GM18867 (cell line): ENCODE measurements at regions not wholly inside any gene's neighbourhood (a gene's known extent, or its start where the extent isn't known, plus 50 kb on each side); places are given as distances from the start of the nearest gene placed in this dataset.
"Not testable (repeated sequence)": the region's sequence is repeated elsewhere in the genome, so short reads cannot be mapped to it uniquely, and the experiment has no call there.

ENCODE experiments used
- ATAC-seq: cut with Tn5 transposase; IDR thresholded peaks from one replicate; pipeline ENCODE4 v1.9.1; 2021; ENCODE audit warnings: mild to moderate bottlenecking, moderate library complexity; ENCODE audit not compliant: unreplicated experiment

GRCh38 chr1:30660241-30660640 is 63.1 kb downstream of the MATN1 start:
- ATAC-seq: no peak

GRCh38 chr1:30659702-30660101 is 63.7 kb downstream of the MATN1 start:
- no peak for ATAC-seq

- ATAC-seq: not testable (repeated sequence)
These were observed 65.0 kb downstream of the MATN1 start for GRCh38 chr1:30658375-30658774.

DNA sequence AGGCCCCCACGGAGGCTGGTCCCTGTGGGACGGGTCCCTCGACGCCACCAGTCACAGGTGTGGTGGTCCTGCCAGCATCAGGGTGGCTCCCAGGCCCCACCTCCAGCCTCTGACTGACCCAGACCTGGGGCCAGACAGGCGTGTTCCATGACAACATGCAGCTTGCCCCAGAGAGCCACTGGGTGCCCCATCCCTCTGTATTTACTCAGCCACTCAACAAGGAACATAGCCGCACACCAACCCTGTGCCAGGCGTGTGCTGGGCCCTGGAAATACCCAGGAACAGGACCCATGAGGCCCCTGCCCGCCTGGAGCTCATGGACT is 65.4 kb downstream of the MATN1 start:
- no peak for ATAC-seq

DNA sequence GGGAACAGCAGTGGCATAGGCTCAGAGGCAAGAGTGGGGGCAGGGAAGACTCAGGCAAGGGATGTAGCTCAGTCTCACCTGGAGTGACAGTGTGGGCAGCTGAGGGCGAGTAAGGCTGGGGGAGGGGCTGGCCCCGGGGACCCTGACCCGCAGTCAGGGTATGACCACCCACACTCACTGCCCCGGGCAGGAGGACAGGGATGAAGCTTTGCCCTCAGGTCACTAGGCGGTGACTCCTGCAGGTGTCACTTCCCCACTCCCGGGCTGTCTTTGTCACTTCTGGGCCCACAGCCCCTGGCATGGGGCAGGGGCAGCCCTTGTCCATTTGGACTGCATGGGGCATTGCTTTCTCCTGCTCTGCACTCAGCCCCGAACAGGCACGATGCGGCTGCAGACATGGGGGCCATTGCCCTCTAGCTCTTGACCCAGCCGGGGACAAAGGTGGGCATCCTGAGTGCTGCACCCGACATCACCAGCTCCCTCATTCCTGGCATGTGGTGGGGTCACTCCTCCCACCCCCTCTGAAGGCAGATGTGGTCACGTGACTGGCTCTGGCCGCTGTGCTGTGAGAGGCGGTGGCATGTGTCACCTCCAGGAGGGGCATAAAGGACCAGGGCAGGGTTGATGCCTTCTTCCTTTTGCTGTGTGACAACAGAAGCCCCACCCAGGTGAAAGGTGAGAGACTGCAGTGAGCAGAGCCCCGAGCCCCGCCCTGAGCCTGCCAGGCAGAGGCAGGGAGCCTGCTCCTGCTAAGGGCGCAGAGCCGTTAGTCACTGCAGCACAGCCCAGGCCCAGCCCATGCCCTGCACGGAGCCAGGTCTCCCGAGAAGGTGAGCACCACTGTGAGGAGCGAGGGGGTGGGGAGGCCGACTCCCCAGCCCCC is 66.0 kb downstream of the MATN1 start:
- no peak for ATAC-seq

GRCh38 chr1:30656171-30656940 is 67.0 kb downstream of the MATN1 start:
- ATAC-seq: no peak

DNA sequence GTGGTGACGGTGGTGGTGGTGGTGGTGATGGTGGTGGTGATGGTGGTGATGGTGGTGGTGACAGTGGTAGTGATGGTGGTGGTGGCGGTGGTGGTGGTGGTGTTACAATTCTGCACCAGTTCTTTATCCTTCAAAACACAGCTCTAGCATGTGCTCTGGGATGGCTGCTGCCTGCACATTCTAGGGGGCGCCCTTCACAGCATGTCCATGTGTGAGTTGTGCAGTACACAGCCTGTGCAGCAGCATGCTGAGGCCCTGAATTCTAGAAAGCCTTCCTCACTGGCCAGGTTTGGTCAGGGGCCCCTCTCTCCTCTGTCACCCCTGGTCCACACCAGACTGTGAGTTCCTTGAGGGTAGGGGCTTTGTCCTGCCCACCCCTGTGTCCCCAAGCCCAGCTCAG is 67.7 kb downstream of the MATN1 start:
- no peak for ATAC-seq

GRCh38 chr1:30654188-30654587 is 69.2 kb downstream of the MATN1 start:
- ATAC-seq: no peak

DNA sequence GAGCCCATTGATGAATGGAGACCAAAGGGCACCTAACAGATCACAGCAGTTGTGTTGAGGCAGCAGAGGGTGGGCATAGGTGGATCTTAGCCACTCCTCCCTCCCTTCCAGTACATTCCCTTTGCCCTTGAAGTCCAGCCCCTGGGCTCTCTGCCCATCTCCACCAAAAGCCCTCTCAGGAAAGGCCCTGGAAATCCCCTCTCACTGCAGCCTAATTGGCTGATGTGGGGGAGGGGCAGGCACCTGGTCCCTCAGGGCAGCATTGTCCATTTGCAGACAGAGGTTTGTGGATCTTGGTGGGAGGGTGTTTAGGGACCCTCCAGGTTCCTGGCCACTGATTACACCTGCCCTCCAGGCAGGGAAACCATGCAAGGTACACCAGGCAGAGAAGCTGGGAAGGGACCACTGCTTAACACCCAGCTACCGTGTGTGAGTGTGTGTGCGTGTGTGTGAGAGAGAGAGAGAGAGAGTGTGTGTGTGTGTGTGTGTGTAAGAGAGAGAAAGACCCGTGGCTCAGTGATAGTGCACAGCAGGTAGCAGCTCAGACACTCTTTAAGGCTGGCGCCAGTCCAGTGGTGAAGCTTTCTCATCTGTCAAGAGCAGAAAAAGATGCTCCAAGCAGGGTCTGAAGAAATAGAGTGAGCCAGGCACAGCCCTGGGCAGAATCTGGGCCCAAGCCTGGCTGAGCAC is 71.1 kb downstream of the MATN1 start:
- no peak for ATAC-seq

- not testable (repeated sequence) for ATAC-seq
These were observed 72.0 kb downstream of the MATN1 start for GRCh38 chr1:30651395-30651794.

GRCh38 chr1:30650968-30651320 is 72.4 kb downstream of the MATN1 start:
- ATAC-seq: no peak

DNA sequence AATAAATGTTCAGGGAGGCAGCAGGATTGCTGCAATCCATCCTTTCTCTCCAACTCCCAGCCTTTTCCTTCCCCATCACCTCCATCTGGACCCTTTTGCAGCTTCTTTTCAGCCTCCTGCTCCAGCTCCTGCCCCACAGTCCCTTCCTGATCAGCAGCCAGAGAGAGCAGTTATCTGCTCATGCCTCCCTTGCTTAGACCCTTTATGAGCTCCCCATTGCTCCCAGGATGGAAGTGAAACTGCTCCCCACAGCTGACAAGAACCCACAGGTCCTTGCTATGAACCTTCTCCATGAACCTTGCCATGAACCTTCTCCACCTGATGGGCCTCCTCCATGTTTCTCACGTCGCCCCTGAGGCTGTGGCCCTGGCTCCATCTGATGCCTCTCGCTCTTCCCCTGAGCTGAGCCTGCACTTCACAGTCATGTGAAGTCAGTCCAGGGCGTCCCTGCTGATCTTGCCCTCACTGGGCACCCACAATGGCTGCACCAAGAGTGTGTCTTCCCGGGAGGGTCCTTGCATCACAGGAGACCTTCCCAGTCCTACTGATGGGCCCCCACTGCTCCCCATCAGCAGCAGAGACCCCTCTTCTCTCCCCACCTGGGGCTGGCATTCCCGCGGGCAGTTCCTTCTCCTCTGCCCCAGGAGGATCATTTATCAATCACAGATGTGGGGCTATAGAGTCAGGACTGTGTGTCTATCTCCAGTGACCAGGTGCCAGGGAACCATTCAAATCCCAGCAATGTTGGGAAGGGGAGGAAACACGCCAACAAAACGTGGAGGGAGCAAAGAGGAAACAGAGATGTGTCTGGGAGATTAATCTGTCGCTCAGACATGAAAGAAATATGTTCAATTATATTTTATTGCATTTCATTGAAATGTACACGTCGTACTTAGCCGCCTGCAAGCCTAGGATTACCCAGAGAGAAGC is 73.1 kb downstream of the MATN1 start:
- ATAC-seq: no peak

GRCh38 chr1:30649321-30649991 is 73.9 kb downstream of the MATN1 start:
- no peak for ATAC-seq

DNA sequence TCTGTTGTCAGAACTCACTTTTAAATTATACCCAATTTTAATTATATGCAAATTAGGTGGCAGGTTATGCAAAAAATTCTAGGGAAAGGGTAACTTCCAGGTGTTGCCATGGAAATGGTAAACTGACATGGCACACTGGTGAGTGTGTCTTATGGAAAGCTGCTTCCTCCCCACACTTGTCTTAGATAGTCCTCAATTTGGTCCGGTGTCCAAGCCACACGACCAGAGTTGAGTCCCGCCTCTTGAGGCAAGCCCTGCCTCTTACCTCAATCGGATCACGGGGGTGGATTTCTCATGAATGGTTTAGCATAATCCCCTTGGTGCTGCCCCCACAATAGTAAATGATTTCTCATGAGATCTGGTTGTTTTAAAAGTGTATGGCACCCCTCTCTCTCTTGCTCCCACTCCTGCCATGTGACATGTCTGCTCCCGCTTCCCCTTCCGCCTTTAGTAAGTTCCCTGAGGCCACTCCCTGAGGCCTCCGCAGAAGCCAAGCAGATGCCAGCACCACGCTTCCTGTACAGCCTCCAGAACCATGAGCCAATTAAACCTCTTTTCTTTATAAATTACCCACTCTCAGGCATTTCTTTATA is 74.9 kb downstream of the MATN1 start:
- no peak for ATAC-seq

GRCh38 chr1:30645807-30646206 is 77.6 kb downstream of the MATN1 start:
- ATAC-seq: no peak

GRCh38 chr1:30642391-30643120 is 80.8 kb downstream of the MATN1 start:
- ATAC-seq: no peak

- ATAC-seq: no peak
These were observed 81.6 kb downstream of the MATN1 start for GRCh38 chr1:30641572-30642353.

GRCh38 chr1:30639881-30640452 is 83.4 kb downstream of the MATN1 start:
- no peak for ATAC-seq
